ENCODE measurements at regions not wholly inside any gene's neighbourhood (a gene's known extent, or its start where the extent isn't known, plus 50 kb on each side); places are given as distances from the start of the nearest gene placed in this dataset.

DNA sequence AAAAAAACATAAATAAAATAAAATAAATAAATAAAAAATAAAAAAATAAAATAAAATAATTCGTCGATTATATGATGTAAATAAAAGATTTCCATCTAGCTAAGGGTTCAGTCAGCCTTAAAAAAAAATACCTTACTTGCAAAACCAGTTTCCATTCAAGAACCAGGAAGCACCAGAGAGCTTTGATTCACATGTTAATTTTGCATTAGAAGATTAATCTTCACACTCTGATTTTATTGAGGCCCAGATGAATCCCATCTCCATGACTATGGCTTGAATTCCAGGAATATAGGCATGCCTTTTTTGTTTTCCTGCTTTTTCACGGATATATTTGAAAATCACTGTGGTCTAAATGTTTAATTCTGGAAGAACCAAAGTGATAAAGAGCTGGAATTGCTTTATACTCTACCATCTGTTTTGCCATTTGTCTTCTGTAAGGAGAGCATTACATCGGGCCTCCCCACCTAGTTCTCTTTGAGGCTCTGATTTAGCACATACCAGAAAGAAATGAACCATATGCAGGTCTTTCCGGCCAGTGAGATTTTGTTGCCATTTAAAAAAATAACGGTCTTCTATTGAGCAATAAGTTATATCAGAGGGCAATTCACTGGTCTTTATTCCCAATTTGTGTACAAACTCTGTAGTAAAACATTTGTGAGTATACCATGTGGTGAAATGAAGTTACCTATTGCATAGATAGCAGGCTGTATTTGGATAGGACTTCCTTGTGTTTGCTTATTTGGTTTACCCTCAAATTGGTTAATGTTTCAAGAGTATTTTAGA is 175.5 kb downstream of the AEBP2 start:
- Histone ChIP-seq H3K9ac (ENCODE audit: low read length) (no peak overlapping the region), H3K9me3 (ENCODE audit: control extremely low read depth in 1 of 3, control insufficient read depth in 2 of 3, insufficient read depth in 1 of 3, low read length in 2 of 3) (peaks cover 0 to 7% (median 0%) of the 10 kb centered on the region in 3 donors), H3K4me1 (ENCODE audit: control insufficient read depth in 2 of 2, insufficient read depth in 2 of 2, low read length in 2 of 2) (no peaks in the 10 kb centered on the region), H4K20me1 (ENCODE audit: control insufficient read depth, insufficient read depth, low read length, poor library complexity, severe bottlenecking) (no peaks in the 10 kb centered on the region), H3K27ac (ENCODE audit: low read length in 2 of 2) (no peak overlapping the region), H3K4me2 (replicated peaks; ENCODE audit: low read depth, low read length, poor library complexity, severe bottlenecking) (no peak overlapping the region), H3K4me3 (ENCODE audit: control extremely low read depth in 1 of 5, extremely low read depth in 1 of 5, insufficient read depth in 1 of 5, low read depth in 2 of 5, low read length in 4 of 5) (no peak overlapping the region), H3K27me3 (replicated peaks in 1 of 4; ENCODE audit: control extremely low read depth in 1 of 4, control insufficient read depth in 3 of 4, insufficient read depth in 4 of 4, low read length in 3 of 4) (no peaks in the 10 kb centered on the region), H3K79me2 (ENCODE audit: control insufficient read depth, insufficient read depth, low read length) (no peaks in the 10 kb centered on the region), H2AFZ (ENCODE audit: insufficient read depth, low read depth, low read length, poor library complexity, severe bottlenecking) (no peak overlapping the region), H3K36me3 (replicated peaks in 1 of 2; ENCODE audit: control extremely low read depth in 1 of 2, control insufficient read depth in 1 of 2, extremely low read depth in 1 of 2, insufficient read depth in 2 of 2, low read length in 1 of 2) (no peaks in the 10 kb centered on the region)
- intact Hi-C loops (cut with micrococcal nuclease) = no loop called here
- ATAC-seq (ENCODE audit: low read depth) (no peak), DNase-seq (no peak)
- H3K4me1 Mint-ChIP-seq = peaks cover 2% of the 10 kb centered on the region
- no peak for TF ChIP-seq EZH2 (IDR thresholded peaks at IDR 0.05; ENCODE audit: borderline replicate concordance, insufficient read depth, low read depth, low read length, poor library complexity, severe bottlenecking)
- TF ChIP-seq, protein P1, sequence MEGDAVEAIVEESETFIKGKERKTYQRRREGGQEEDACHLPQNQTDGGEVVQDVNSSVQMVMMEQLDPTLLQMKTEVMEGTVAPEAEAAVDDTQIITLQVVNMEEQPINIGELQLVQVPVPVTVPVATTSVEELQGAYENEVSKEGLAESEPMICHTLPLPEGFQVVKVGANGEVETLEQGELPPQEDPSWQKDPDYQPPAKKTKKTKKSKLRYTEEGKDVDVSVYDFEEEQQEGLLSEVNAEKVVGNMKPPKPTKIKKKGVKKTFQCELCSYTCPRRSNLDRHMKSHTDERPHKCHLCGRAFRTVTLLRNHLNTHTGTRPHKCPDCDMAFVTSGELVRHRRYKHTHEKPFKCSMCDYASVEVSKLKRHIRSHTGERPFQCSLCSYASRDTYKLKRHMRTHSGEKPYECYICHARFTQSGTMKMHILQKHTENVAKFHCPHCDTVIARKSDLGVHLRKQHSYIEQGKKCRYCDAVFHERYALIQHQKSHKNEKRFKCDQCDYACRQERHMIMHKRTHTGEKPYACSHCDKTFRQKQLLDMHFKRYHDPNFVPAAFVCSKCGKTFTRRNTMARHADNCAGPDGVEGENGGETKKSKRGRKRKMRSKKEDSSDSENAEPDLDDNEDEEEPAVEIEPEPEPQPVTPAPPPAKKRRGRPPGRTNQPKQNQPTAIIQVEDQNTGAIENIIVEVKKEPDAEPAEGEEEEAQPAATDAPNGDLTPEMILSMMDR (IDR thresholded peaks at IDR 0.05) = no peak
- no peak overlapping the region for H3K27ac Mint-ChIP-seq
- ChIA-PET CTCF (no interaction called here), POLR2A (no interaction called here)
- no peak overlapping the region for H3K4me3 Mint-ChIP-seq
- H3K27me3 Mint-ChIP-seq = no peaks in the 10 kb centered on the region
- WGBS (ENCODE audit: insufficient coverage) = 80% methylated on average over 1 of the region's 6 CpGs
- H3K9me3 Mint-ChIP-seq (ENCODE audit: insufficient read depth) = peaks cover 7% of the 10 kb centered on the region

DNA sequence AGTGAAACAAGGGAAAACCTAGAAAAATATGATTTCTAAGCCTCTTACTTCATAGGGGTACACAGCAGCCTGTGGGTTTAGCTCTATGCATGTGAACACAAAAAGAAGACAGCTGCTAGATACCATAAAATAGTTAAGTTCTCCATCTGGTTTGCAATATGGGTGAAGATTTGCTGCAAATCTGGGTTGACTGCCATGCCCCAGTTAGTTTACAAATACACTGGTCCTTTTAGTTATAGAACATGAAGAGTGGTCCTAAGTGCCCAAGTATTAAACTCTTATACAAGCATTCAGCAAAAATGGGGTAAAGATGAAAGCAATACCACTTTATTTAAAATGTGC is 176.1 kb downstream of the AEBP2 start:
- peaks cover 0 to 7% (median 0%) of the 10 kb centered on the region in 3 donors for H3K9me3 ChIP-seq (ENCODE audit: control extremely low read depth in 1 of 3, control insufficient read depth in 2 of 3, insufficient read depth in 1 of 3, low read length in 2 of 3)
- no peaks in the 10 kb centered on the region for H3K36me3 ChIP-seq (replicated peaks in 1 of 2; ENCODE audit: control extremely low read depth in 1 of 2, control insufficient read depth in 1 of 2, extremely low read depth in 1 of 2, insufficient read depth in 2 of 2, low read length in 1 of 2)
- intact Hi-C loops (cut with micrococcal nuclease) = no loop called here
- no peak overlapping the region for H3K27ac ChIP-seq (ENCODE audit: low read length in 2 of 2)
- peaks cover 2% of the 10 kb centered on the region for H3K4me1 Mint-ChIP-seq
- no peak overlapping the region for H3K4me2 ChIP-seq (replicated peaks; ENCODE audit: low read depth, low read length, poor library complexity, severe bottlenecking)
- TF ChIP-seq EZH2 (IDR thresholded peaks at IDR 0.05; ENCODE audit: borderline replicate concordance, insufficient read depth, low read depth, low read length, poor library complexity, severe bottlenecking) = no peak
- TF ChIP-seq, protein P1 (IDR thresholded peaks at IDR 0.05) = no peak
- no peak overlapping the region for H3K4me3 Mint-ChIP-seq
- no peaks in the 10 kb centered on the region for H3K79me2 ChIP-seq (ENCODE audit: control insufficient read depth, insufficient read depth, low read length)
- no peaks in the 10 kb centered on the region for H3K4me1 ChIP-seq (ENCODE audit: control insufficient read depth in 2 of 2, insufficient read depth in 2 of 2, low read length in 2 of 2)
- no peak overlapping the region for H2AFZ ChIP-seq (ENCODE audit: insufficient read depth, low read depth, low read length, poor library complexity, severe bottlenecking)
- H3K4me3 ChIP-seq (ENCODE audit: control extremely low read depth in 1 of 5, extremely low read depth in 1 of 5, insufficient read depth in 1 of 5, low read depth in 2 of 5, low read length in 4 of 5) = no peak overlapping the region
- H3K9me3 Mint-ChIP-seq (ENCODE audit: insufficient read depth) = peaks cover 7% of the 10 kb centered on the region
- ATAC-seq (ENCODE audit: low read depth) (no peak), DNase-seq (no peak)
- H3K27me3 Mint-ChIP-seq = no peaks in the 10 kb centered on the region
- no peak overlapping the region for H3K27ac Mint-ChIP-seq
- POLR2A ChIA-PET = no interaction called here
- no peaks in the 10 kb centered on the region for H3K27me3 ChIP-seq (replicated peaks in 1 of 4; ENCODE audit: control extremely low read depth in 1 of 4, control insufficient read depth in 3 of 4, insufficient read depth in 4 of 4, low read length in 3 of 4)
- no peak overlapping the region for H3K9ac ChIP-seq (ENCODE audit: low read length)
- CTCF ChIA-PET = no interaction called here
- H4K20me1 ChIP-seq (ENCODE audit: control insufficient read depth, insufficient read depth, low read length, poor library complexity, severe bottlenecking) = no peaks in the 10 kb centered on the region

All from B cell (primary cell).